ENCODE measurements at regions not wholly inside any gene's neighbourhood (a gene's known extent, or its start where the extent isn't known, plus 50 kb on each side); places are given as distances from the start of the nearest gene placed in this dataset.
A peak's percentile ranks its signal among the peaks of the same experiment; 100 is the strongest.
"Not testable (repeated sequence)": the region's sequence is repeated elsewhere in the genome, so short reads cannot be mapped to it uniquely, and the experiment has no call there.

DNA sequence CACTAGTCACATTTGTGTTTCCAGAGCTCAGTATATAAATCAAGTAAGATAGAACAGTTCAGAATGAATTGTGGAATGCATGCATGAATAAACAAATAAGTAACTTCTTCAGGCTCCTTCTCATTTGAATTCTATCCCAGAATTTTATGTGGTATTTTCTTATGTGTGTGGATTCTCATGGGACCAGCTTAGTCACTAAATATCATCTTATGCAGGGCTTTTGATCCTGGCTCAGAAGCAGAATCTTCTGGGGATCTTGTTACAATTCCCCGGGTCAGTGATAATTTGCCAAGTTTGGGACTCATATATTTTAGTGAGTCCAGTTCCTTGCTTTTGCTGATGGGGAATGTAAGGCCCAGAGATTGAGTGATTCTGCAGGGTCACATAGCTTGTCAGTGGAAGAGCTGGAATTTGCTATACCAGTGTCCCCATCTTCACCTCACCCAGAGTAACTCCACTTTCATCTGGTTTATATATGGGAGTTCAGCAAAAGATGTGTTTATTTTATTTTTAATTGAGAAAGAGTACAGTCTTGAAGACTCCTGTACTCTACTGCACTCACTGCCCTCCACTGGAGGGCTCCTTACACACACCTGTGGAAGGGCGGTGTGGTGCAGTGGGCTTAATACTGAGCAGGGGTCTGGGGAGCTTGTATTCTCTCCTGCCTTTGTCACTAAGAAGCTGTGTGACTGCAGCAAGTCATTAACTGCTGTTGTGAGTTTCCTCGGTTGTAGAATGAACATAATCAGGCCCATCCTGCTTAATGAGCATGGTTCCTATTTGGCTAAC, 198.2 kb upstream of the CXorf66 start:
- DNase-seq (ENCODE audit: low read depth): no peak

DNA sequence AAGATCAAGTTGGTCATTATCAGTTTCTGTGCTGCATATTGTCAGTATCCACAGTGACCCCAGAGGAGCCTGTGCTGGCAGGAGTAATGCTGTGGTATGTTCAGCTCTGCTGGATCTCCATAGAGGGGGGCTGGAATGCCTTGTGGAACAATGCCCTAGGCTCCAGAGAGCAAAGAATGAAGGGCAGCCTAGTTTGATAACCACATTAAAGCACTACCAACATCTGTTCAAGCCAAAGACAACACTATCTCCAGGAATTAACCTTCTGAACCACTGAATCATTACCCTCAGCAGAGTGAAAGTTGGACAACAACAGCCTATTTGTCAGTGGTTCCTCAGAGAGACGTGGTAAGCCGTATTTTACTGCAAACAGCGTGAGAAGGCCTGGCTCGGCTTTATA, 192.3 kb upstream of the CXorf66 start:
- no peak for DNase-seq (ENCODE audit: low read depth)

DNA sequence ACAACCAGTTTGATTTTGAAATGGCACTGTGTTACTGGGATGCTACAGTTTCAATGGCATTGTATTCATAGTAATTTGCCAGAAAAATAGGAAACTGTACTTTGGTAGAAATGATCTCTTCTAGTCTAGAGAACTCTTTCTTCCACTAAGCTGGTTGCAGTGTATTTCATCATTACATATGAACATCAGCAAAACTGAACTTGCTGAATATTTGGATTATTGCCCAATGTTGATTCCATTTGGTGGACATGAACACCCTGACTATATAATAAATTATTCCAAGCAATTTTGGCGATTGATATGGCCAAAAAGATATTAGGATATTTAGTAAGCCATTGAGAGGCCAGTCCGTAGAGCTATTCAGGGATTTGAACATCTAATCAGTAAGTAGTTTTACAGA, 191.8 kb upstream of the CXorf66 start:
- DNase-seq (ENCODE audit: low read depth): no peak

DNA sequence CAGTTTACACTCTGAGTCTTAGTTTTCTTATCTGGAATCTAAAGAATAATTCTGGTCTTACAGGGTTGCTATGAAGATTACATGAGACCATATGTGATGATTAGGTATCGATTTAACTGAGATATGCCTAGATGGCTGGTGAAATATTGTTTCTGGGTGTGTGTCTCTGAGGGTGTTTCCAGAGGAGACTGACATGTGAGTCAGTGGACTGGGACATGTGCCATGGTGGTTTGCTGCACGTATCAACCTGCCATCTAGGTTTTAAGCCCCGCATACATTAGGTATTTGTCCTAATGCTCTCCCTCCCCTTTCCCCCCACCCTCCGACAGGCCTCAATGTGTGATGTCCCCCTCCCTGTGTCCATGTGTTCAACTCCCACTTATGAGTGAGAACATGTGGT, 186.0 kb upstream of the CXorf66 start:
- DNase-seq (ENCODE audit: low read depth): no peak

DNA sequence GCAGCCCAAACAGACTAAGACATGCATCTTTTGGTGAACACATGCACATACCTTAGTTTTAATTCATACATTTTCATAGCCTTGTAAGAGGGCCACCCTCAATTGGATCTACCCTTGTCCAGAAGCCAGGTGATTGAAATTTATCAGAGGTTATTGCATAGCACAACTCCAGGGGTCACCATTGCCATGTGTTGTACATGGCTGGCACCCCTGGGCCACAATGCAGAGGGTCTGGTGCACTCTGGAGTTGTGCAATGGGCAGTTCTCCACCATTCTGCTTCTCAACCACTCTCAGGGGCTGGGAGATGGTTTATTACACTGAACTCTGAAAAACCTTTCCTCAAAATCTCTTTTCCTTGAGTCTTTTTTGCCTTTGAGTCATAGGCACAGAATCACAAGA, 184.4 kb upstream of the CXorf66 start:
- DNase-seq (ENCODE audit: low read depth): no peak

DNA sequence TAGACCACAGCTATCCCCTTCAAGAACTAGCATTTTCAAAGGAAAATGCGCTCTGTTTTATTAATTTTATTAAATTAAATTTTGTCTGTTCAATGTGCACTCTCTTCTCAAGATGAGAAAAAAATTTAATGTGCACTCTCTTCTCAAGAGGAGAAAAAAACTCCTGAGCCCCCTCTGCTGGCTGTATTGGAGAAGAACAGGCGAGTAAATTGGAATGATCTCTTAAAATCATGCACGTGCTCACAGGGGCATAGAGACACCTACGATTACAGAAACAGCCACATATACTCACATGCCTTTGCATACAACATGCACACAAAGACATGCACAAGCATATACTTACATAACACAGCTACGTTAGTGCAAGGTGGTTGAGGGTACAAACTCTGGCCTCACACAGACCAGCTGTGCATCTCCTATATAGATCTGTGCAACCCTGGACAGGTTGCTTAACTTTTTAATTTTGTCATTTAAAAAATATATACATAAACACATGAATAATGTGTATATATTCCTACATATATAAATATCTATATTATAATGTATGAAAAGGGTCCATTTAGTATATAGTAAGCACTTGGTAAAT, 176.2 kb upstream of the CXorf66 start:
- peak; percentile 3 for DNase-seq (ENCODE audit: low read depth)

DNA sequence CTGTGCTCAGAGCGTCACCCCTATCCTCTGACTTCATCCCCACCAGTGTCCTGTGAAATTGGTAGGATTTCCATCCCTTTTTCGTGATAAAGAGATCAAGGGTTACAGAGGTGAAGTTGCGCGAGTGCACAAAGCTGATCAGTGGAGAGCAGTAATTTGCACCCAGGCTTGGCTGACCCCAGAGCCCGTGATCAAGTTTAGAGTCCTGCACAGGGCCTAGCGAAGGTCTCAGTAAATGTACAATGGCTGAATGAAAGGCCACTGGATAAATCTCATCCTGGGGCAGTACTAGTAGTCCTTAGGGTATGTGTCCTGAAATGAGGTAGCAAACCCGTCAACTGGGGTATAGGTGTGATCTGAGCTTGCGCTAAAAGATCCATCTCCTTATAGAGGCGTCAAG, 173.2 kb upstream of the CXorf66 start:
- not testable (repeated sequence) for DNase-seq (ENCODE audit: low read depth)

DNA sequence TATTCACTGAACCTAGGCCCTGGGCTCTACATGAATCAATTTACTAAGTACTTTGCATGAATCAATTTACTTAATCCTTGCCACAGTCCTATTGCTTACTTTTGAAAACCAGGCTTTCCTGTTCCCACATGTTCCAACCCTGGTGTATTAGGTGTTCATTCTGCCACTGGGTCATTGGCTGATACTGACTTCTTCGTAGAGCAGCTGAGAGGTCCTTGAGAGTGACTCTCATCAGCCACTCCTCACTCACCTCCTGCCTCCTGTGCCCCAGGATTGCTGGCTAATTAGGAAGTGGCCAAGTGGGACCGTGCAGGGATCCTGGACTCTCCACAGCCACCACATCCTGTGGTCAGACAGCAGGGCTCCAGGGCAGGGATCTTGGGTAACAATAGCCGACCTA, 172.7 kb upstream of the CXorf66 start:
- not testable (repeated sequence) for DNase-seq (ENCODE audit: low read depth)

DNA sequence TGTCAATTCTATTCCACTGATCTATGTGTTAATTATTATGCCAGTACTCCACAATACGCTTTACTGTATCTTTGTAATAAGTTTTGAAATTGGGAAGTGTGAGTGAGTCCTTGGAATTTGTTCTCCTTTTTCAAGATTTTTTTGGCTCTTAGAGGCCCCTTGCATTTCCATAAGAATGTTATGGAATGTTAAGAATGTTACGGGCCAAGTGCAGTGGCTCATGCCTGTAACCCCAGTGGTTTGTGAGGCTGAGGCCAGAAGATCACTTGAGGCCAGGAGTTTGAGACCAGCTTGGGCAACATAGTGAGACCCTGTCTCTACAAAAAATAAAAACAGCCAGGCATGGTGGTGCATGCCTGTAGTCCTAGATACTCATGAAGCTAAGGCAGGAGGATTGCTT, 167.6 kb upstream of the CXorf66 start:
- DNase-seq (ENCODE audit: low read depth): no peak

DNA sequence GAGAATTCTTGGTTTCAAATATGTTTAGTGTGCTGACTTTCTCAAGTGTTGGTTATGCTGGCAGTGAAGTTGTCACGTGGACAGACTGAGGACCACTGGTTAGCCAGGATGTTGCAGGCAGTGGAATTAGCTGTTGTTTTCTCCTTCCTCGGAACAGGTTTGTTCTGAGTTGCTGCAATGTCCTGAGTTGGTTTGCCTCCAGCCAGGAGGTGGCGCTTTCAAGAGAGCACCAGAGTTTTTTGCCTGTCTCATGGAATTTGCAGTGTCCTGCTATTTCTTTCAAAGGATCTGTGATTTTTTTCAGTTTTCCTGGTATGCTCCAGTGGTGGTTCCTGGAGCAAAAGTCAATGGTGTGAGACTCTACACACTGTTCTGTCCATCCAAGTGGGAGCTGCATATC, 158.1 kb upstream of the CXorf66 start:
- DNase-seq (ENCODE audit: low read depth): no peak

DNA sequence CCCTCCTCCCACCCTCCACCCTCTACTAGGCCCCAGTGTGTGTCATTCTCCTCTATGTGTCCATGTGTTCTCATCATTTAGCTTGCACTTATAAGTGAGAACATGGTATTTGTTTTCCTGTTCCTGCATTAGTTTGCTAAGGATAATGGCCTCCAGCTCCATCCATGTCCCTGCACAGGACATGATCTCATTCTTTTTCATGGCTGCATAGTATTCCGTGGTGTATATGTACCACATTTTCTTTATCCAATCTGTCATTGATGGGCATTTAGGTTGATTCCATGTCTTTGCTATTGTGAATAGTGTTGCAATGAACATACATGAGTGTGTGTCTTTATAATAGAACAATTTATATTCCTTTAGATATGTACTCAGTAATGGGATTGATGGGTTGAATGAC, 148.7 kb upstream of the CXorf66 start:
- DNase-seq (ENCODE audit: low read depth): not testable (repeated sequence)

DNA sequence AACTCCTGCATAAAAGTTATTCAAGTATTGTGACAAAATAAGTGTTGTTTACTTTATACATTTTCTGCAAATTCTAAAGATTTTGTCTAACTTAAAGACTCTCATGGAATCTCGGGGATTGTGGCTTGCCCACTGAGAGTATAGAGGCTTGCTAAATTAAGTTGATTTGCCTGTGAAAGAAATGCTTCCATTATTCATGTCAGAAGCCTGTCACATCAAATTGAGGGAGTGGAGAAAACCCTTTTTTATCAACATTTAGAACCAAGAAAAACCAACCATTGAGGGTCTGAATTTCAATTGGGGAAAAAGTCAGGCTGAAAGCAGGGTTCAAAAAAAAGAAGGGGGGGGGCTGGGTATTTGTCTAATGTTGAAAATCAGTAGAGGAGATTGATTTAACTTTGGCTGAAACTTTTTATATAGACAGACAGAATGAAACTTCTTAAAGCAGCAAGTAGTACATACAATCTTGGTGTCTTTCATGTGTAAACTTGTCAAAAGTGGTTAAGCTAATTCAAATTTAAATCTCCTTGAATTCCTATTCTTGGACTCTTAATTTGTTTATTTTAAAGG, 144.8 kb upstream of the CXorf66 start:
- DNase-seq (ENCODE audit: low read depth): no peak

DNA sequence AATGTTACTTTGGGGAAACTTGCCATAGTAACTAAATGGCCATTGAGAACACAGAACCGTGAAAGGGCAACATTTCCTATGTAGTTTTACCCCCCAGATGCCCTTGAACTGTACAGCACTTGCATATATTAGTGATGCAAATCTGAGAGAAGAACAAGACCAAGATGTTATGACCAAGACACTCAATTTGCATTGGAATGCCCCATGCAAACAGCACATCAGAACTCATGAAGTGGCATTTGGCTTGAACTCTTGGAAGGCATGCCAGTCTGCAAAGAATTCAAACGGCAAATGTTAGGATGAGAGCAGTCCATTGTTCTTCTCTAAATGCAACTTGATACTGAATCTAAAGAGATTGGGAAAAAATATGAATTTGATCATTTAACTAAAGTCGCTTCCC, 139.4 kb upstream of the CXorf66 start:
- DNase-seq (ENCODE audit: low read depth): no peak

DNA sequence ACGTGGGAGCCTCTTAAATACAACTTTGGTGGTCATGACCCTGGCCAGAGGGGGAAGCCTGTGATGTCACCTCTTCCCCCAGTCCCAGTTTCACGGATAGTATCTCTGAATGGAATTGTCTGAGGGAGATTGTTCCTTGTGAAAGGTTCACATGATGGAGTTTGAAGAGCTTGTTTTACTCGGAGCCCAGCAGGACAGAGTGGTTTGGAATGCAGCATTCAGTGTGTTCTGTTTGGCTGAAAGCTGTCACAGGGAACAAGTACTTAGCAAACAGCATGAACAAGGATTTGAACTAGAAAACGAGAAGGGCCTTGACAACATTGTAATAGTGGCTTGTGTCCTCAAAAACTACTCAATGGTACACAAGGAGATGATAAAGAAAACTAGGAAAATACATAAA, 133.9 kb upstream of the CXorf66 start:
- no peak for DNase-seq (ENCODE audit: low read depth)

DNA sequence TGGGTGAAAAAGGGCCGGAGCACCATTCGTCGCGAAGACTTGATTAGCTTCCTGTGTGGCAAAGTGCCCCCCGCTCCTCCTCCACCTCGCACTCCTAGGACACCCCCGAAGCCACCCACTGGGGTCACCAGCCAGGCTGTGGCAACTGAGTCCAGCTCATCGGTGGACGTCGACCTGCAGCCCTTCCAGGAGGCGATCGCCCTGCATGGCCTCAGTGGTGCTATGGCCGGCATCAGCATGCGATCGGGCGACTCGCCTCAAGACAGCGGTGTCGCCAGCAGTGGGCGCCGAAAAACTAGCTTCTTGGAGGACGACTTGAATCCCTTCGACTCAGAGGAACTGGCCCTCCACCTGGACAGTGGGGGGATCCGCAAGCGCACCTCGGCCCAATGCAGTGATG, 126.8 kb upstream of the CXorf66 start:
- no peak for DNase-seq (ENCODE audit: low read depth)

DNA sequence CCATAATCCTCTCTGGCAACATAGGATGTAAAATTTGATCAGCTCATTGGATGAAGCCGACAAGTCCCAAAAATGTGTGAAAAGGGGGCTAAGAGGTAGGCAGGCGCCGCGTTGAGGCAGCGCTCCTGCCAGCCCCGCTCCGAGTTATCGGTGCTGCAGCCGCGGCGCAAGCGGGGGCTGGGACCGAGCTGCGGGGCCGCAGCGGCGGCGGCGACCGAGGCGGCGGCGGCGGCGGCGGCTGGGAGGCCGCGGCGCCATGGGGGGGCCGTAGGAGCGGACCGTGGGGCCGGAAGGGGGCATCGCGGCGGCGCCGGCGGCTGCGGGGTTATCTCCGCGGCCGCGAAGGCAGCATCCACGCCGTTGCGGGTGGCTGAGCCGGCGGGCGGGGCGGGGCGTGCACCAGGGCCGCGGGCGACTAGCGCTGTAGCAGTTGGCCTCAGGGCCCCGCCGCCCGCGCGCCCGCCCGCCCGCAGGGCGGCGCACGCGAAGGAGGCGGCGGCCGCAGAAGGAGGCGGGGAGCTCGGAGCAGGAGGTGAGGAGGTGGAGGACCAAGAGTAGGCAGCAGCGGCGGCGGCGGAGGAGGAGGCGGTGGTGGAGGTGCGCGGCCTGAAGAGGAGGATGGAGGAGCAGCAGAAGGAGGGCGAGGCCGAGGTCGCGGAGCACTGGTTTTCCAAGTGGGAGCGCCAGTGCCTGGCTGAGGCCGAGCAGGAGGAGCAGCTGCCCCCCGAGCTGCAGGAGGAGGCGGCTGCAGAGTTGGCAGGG, 126.0 kb upstream of the CXorf66 start:
- no peak for DNase-seq (ENCODE audit: low read depth)

DNA sequence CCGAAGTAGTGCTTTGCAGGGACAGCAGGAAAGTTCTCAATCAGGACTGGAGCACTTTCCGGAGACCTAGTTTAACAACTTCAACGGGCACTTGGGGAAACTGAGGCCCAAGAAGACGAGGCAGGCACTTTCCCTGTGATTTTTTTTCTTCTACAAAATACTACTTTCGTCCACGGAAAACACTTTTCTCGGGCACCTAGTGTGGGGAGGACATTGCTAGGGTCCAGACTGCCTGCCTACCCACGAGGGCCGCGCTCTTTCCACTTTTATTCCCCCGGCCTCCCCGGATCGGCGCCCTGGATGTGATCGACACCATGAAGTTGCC, 125.4 kb upstream of the CXorf66 start:
- no peak for DNase-seq (ENCODE audit: low read depth)

DNA sequence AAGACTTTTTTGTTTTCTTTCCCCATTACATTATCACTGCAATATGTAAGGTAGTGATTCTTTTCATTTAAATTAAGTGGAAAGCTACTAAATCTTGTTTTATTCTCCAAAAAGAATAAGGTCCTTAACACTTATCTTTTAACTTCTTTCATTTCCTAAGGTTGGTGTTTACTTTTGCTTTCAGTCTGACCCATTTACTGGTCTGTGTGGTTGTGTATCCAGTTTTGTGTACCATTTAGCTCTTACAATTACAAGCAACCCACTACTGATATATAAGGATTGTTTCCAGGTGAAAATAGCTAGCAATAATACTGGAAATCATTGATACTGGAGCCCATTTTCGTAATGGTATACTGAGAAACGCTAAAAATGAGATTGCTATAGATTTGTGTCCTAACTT, 123.1 kb upstream of the CXorf66 start:
- DNase-seq (ENCODE audit: low read depth): no peak

DNA sequence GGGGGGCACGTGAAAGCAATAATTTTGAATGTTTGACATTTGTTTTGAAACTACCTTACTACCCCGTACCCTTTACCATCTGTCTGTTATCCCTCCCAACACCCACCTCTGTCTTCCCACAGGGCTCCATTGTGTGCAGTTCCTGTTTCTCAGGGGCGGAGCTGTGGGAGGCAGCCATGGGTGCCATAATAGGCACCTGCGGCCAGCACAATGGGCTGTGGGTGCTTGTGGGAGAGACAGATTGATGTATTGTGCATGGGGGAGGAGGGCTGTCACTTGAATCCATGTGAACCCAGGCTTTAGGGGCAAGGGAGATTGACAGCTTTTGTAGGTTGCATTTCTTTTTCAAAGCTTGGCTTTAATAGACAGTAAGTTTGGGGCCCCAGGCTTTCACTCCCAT, 122.6 kb upstream of the CXorf66 start:
- DNase-seq (ENCODE audit: low read depth): no peak

DNA sequence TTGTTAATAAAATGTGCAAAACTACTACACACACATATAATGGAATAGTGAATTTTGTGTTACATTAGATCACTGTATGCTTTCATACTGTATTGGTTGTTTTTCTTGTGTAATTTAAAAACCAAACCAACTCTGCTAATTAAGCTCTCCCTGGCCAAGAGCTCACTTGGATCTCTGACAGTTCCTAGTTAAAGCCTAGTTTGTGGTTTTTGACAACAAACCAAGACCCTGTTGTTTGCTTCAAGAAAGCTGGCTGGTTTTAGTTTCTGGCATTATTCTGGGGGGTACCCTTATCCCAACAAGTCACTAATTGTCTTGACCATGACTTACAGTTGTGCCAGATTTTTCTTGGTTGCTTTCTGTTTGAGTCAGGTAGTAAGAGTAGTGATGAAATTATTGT, 121.4 kb upstream of the CXorf66 start:
- DNase-seq (ENCODE audit: low read depth): no peak

DNA sequence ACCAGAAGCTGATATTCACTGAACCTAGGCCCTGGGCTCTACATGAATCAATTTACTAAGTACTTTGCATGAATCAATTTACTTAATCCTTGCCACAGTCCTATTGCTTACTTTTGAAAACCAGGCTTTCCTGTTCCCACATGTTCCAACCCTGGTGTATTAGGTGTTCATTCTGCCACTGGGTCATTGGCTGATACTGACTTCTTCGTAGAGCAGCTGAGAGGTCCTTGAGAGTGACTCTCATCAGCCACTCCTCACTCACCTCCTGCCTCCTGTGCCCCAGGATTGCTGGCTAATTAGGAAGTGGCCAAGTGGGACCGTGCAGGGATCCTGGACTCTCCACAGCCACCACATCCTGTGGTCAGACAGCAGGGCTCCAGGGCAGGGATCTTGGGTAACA, 109.5 kb upstream of the CXorf66 start:
- not testable (repeated sequence) for DNase-seq (ENCODE audit: low read depth)

DNA sequence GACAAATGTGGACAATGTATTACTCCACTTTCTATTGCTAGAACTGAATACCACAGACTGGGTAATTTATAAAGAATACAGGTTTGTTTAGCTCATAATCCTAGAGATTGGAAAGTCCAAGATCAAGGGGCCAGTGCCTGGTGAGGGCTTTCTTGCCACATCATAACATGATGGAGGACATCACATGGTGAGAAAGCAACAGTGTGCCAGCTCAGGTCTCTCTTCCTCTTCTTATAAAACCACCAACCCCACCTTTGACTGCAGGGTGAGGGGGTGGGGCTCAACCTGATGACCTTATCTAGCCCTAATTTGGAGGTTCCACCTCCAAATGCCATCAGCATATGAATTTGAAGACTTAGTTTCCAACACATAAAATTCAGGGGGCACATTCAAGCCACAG, 105.7 kb upstream of the CXorf66 start:
- DNase-seq (ENCODE audit: low read depth): no peak

Data from stimulated activated CD8-positive, alpha-beta memory T cell treated with anti-CD3 and anti-CD28 coated beads, Interleukin-4, amount 100 ng/mL, for 24 hours (primary cell).